ENCODE measurements at regions not wholly inside any gene's neighbourhood (a gene's known extent, or its start where the extent isn't known, plus 50 kb on each side); places are given as distances from the start of the nearest gene placed in this dataset.

DNA sequence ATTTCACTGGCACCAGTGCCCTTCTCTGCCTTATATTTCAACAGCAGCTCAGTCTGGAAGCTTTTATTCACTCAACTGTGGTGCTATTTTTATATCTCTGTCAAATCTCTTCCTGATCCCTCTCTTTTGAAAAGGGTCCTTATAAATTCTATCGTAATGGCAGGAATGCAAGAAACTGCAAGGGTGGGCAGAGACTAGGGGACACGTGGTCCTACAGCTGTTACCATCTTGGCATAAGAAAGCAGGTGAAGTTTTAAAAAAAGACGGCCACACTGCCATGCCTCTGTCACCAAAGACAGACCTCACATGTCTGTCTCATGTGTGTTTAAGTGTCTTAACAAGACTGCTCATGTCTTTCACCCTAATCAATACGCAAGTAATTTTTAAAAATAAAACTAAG, 368.4 kb upstream of the CDH11 start:
- Histone ChIP-seq H4K20me1 (ENCODE audit: insufficient read depth, poor library complexity, severe bottlenecking) (no peaks in the 10 kb centered on the region), H3K9me2 (replicated peaks; ENCODE audit: insufficient read depth) (no peaks in the 10 kb centered on the region), H3K4me1 (ENCODE audit: insufficient read depth) (no peaks in the 10 kb centered on the region), H3K79me2 (no peaks in the 10 kb centered on the region), H2AFZ (no peak overlapping the region), H3K27me3 (no peaks in the 10 kb centered on the region), H3K27ac (no peak overlapping the region), H3K36me3 (replicated peaks; ENCODE audit: insufficient read depth, low read depth) (no peaks in the 10 kb centered on the region), H3K4me3 (no peak overlapping the region), H3K9me3 (ENCODE audit: low read depth) (no peaks in the 10 kb centered on the region), H3K4me2 (no peak overlapping the region)
- TF ChIP-seq EZH2phosphoT487 (IDR thresholded peaks at IDR 0.05; ENCODE audit: low read depth, severe bottlenecking, unreplicated experiment) (no peak), EZH2 (IDR thresholded peaks at IDR 0.05; ENCODE audit: borderline replicate concordance) (no peak)
- TF ChIP-seq, protein P1, sequence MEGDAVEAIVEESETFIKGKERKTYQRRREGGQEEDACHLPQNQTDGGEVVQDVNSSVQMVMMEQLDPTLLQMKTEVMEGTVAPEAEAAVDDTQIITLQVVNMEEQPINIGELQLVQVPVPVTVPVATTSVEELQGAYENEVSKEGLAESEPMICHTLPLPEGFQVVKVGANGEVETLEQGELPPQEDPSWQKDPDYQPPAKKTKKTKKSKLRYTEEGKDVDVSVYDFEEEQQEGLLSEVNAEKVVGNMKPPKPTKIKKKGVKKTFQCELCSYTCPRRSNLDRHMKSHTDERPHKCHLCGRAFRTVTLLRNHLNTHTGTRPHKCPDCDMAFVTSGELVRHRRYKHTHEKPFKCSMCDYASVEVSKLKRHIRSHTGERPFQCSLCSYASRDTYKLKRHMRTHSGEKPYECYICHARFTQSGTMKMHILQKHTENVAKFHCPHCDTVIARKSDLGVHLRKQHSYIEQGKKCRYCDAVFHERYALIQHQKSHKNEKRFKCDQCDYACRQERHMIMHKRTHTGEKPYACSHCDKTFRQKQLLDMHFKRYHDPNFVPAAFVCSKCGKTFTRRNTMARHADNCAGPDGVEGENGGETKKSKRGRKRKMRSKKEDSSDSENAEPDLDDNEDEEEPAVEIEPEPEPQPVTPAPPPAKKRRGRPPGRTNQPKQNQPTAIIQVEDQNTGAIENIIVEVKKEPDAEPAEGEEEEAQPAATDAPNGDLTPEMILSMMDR (IDR thresholded peaks at IDR 0.05; ENCODE audit: poor library complexity), result no peak
- DNase-seq (ENCODE audit: low spot score), result no peak
- WGBS (ENCODE audit: low lambda C conversion rate, missing lambda C conversion rate), result 88% methylated on average over 4 of the region's 4 CpGs

GRCh38 chr16:65489531-65490023, 367.7 kb upstream of the CDH11 start:
- H3K9me3 ChIP-seq (ENCODE audit: low read depth), result no peaks in the 10 kb centered on the region
- no peaks in the 10 kb centered on the region for H3K9me2 ChIP-seq (replicated peaks; ENCODE audit: insufficient read depth)
- no peaks in the 10 kb centered on the region for H4K20me1 ChIP-seq (ENCODE audit: insufficient read depth, poor library complexity, severe bottlenecking)
- H3K27ac ChIP-seq, result no peak overlapping the region
- H3K36me3 ChIP-seq (replicated peaks; ENCODE audit: insufficient read depth, low read depth), result no peaks in the 10 kb centered on the region
- no peaks in the 10 kb centered on the region for H3K79me2 ChIP-seq
- no peak overlapping the region for H3K4me2 ChIP-seq
- no peak for DNase-seq (ENCODE audit: low spot score)
- no peaks in the 10 kb centered on the region for H3K27me3 ChIP-seq
- no peak overlapping the region for H3K4me3 ChIP-seq
- H3K4me1 ChIP-seq (ENCODE audit: insufficient read depth), result no peaks in the 10 kb centered on the region
- 45% methylated on average over 4 of the region's 4 CpGs for WGBS (ENCODE audit: low lambda C conversion rate, missing lambda C conversion rate)
- TF ChIP-seq, protein P1 (IDR thresholded peaks at IDR 0.05; ENCODE audit: poor library complexity), result no peak
- no peak for TF ChIP-seq EZH2phosphoT487 (IDR thresholded peaks at IDR 0.05; ENCODE audit: low read depth, severe bottlenecking, unreplicated experiment)
- TF ChIP-seq EZH2 (IDR thresholded peaks at IDR 0.05; ENCODE audit: borderline replicate concordance), result no peak
- no peak overlapping the region for H2AFZ ChIP-seq

DNA sequence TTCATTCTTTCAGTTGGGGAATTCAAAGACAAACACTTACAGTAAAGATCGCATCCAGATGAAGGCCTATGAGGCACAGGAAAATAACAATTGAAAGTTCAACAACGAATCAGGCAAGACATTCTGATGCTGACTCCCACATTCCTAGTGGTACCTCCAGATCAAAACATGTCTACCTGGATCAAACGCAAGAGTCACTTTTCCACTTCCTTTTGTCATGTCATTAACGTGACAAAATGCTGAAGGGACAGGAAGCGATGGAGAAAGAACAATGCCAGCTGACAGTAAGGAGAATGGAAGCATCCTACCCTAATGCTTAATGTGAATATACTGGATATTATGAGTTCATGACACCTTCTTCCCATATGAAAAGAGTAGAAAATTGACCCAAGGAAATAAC, 365.4 kb upstream of the CDH11 start:
- H3K9me2 ChIP-seq (replicated peaks; ENCODE audit: insufficient read depth), result no peaks in the 10 kb centered on the region
- H3K36me3 ChIP-seq (replicated peaks; ENCODE audit: insufficient read depth, low read depth), result no peaks in the 10 kb centered on the region
- no peak overlapping the region for H3K4me3 ChIP-seq
- H3K79me2 ChIP-seq, result no peaks in the 10 kb centered on the region
- no peak for DNase-seq (ENCODE audit: low spot score)
- no peaks in the 10 kb centered on the region for H3K27me3 ChIP-seq
- H3K4me2 ChIP-seq, result no peak overlapping the region
- no peak overlapping the region for H3K27ac ChIP-seq
- TF ChIP-seq, protein P1 (IDR thresholded peaks at IDR 0.05; ENCODE audit: poor library complexity), result no peak
- no peak for TF ChIP-seq EZH2 (IDR thresholded peaks at IDR 0.05; ENCODE audit: borderline replicate concordance)
- TF ChIP-seq EZH2phosphoT487 (IDR thresholded peaks at IDR 0.05; ENCODE audit: low read depth, severe bottlenecking, unreplicated experiment), result no peak
- H4K20me1 ChIP-seq (ENCODE audit: insufficient read depth, poor library complexity, severe bottlenecking), result no peaks in the 10 kb centered on the region
- H3K4me1 ChIP-seq (ENCODE audit: insufficient read depth), result no peaks in the 10 kb centered on the region
- no peaks in the 10 kb centered on the region for H3K9me3 ChIP-seq (ENCODE audit: low read depth)
- H2AFZ ChIP-seq, result no peak overlapping the region
- 93% methylated on average over 5 of the region's 5 CpGs for WGBS (ENCODE audit: low lambda C conversion rate, missing lambda C conversion rate)

GRCh38 chr16:65481956-65482355, 360.1 kb upstream of the CDH11 start:
- Histone ChIP-seq H3K27me3 (no peaks in the 10 kb centered on the region), H3K4me2 (no peak overlapping the region), H3K4me1 (ENCODE audit: insufficient read depth) (no peaks in the 10 kb centered on the region), H2AFZ (no peak overlapping the region), H3K79me2 (no peaks in the 10 kb centered on the region), H3K9me3 (ENCODE audit: low read depth) (no peaks in the 10 kb centered on the region), H3K36me3 (replicated peaks; ENCODE audit: insufficient read depth, low read depth) (no peaks in the 10 kb centered on the region), H3K4me3 (no peak overlapping the region), H4K20me1 (ENCODE audit: insufficient read depth, poor library complexity, severe bottlenecking) (no peaks in the 10 kb centered on the region), H3K9me2 (replicated peaks; ENCODE audit: insufficient read depth) (no peaks in the 10 kb centered on the region), H3K27ac (no peak overlapping the region)
- no peak for DNase-seq (ENCODE audit: low spot score)
- WGBS (ENCODE audit: low lambda C conversion rate, missing lambda C conversion rate), result 94% methylated on average over 4 of the region's 4 CpGs
- TF ChIP-seq, protein P1 (IDR thresholded peaks at IDR 0.05; ENCODE audit: poor library complexity), result no peak
- TF ChIP-seq EZH2phosphoT487 (IDR thresholded peaks at IDR 0.05; ENCODE audit: low read depth, severe bottlenecking, unreplicated experiment), result no peak
- TF ChIP-seq EZH2 (IDR thresholded peaks at IDR 0.05; ENCODE audit: borderline replicate concordance), result no peak
